ENCODE measurements at regions not wholly inside any gene's neighbourhood (a gene's known extent, or its start where the extent isn't known, plus 50 kb on each side); places are given as distances from the start of the nearest gene placed in this dataset.
"Not testable (repeated sequence)": the region's sequence is repeated elsewhere in the genome, so short reads cannot be mapped to it uniquely, and the experiment has no call there.

- DNase-seq (ENCODE audit: low spot score) = no peak
These were observed 61.3 kb upstream of the EN2 start for GRCh38 chr7:155396661-155397060.

GRCh38 chr7:155397758-155398714 is 59.9 kb upstream of the EN2 start:
- DNase-seq (ENCODE audit: low spot score) = not testable (repeated sequence)

- peak; percentile 58 for DNase-seq (ENCODE audit: low spot score)
These were observed 59.0 kb upstream of the EN2 start for GRCh38 chr7:155398944-155399343.

- DNase-seq (ENCODE audit: low spot score) = no peak
These were observed 58.4 kb upstream of the EN2 start for GRCh38 chr7:155399577-155399976.

GRCh38 chr7:155401231-155401630 is 56.7 kb upstream of the EN2 start:
- DNase-seq (ENCODE audit: low spot score) = no peak

- no peak for DNase-seq (ENCODE audit: low spot score)
These were observed 56.0 kb upstream of the EN2 start for GRCh38 chr7:155401884-155402283.

GRCh38 chr7:155402941-155403340 is 55.0 kb upstream of the EN2 start:
- no peak for DNase-seq (ENCODE audit: low spot score)

GRCh38 chr7:155404976-155405375 is 53.0 kb upstream of the EN2 start:
- DNase-seq (ENCODE audit: low spot score) = no peak

- peak; percentile 68 for DNase-seq (ENCODE audit: low spot score)
These were observed 52.3 kb upstream of the EN2 start for GRCh38 chr7:155405399-155406318.

- DNase-seq (ENCODE audit: low spot score) = no peak
These were observed 50.1 kb upstream of the EN2 start for GRCh38 chr7:155407799-155408198.

Data from iPS-NIHi11 (cell line).